SK-MEL-5 (cell line): ENCODE measurements at regions not wholly inside any gene's neighbourhood (a gene's known extent, or its start where the extent isn't known, plus 50 kb on each side); places are given as distances from the start of the nearest gene placed in this dataset.

ENCODE experiments used
- DNase-seq: peaks from one replicate; pipeline ENCODE4 v3.0.0-alpha.2; 2016; ENCODE audit warnings: low read depth, low spot score
- in situ Hi-C: cut with HindIII; loops from 2 replicates; pipeline ENCODE4 v1.10.0; 2016; ENCODE audit warnings: low sequenced_read_pairs, high pct_unique_total_duplicates, low pct_unique_long_range_greater_than_20kb

GRCh38 chr3:18295171-18295920 is 129.8 kb downstream of the SATB1 start:
- DNase-seq, result peak; percentile 53
- in situ Hi-C loops, result no loop called here

- DNase-seq, result no peak
- in situ Hi-C loops, result no loop called here
These were observed 135.0 kb downstream of the SATB1 start for GRCh38 chr3:18290157-18290556.

GRCh38 chr3:18288243-18288642 is 136.9 kb downstream of the SATB1 start:
- in situ Hi-C loops, result no loop called here
- no peak for DNase-seq

- DNase-seq, result no peak
- in situ Hi-C loops, result no loop called here
These were observed 140.4 kb downstream of the SATB1 start for GRCh38 chr3:18284716-18285115.

GRCh38 chr3:18283680-18284079 is 141.5 kb downstream of the SATB1 start:
- in situ Hi-C loops, result no loop called here

GRCh38 chr3:18282507-18282906 is 142.6 kb downstream of the SATB1 start:
- in situ Hi-C loops, result no loop called here
- DNase-seq, result no peak

More at GRCh38 chr3:18283680-18284079, 141.5 kb downstream of the SATB1 start:
- DNase-seq, result no peak

- in situ Hi-C loops, result no loop called here
- DNase-seq, result no peak
These were observed 145.9 kb downstream of the SATB1 start for GRCh38 chr3:18279226-18279737.

- no peak for DNase-seq
- in situ Hi-C loops, result no loop called here
These were observed 160.3 kb downstream of the SATB1 start for GRCh38 chr3:18264853-18265252.

- no peak for DNase-seq
- in situ Hi-C loops, result no loop called here
These were observed 160.8 kb downstream of the SATB1 start for GRCh38 chr3:18264361-18264760.

- DNase-seq, result no peak
- in situ Hi-C loops, result no loop called here
These were observed 166.6 kb downstream of the SATB1 start for GRCh38 chr3:18258492-18258891.

- DNase-seq, result no peak
- in situ Hi-C loops, result no loop called here
These were observed 172.6 kb downstream of the SATB1 start for GRCh38 chr3:18252578-18252977.

- in situ Hi-C loops, result no loop called here
- no peak for DNase-seq
These were observed 174.1 kb downstream of the SATB1 start for GRCh38 chr3:18250991-18251390.

- DNase-seq, result no peak
- in situ Hi-C loops, result no loop called here
These were observed 176.0 kb downstream of the SATB1 start for GRCh38 chr3:18249126-18249525.

- no peak for DNase-seq
- in situ Hi-C loops, result no loop called here
These were observed 177.3 kb downstream of the SATB1 start for GRCh38 chr3:18247776-18248310.

- in situ Hi-C loops, result no loop called here
- no peak for DNase-seq
These were observed 177.9 kb downstream of the SATB1 start for GRCh38 chr3:18247139-18247695.

GRCh38 chr3:18246336-18247060 is 178.6 kb downstream of the SATB1 start:
- no peak for DNase-seq

GRCh38 chr3:18245721-18246120 is 179.4 kb downstream of the SATB1 start:
- no peak for DNase-seq
- in situ Hi-C loops, result no loop called here

More at GRCh38 chr3:18246336-18247060, 178.6 kb downstream of the SATB1 start:
- in situ Hi-C loops, result no loop called here

- DNase-seq, result no peak
- in situ Hi-C loops, result no loop called here
These were observed 183.3 kb downstream of the SATB1 start for GRCh38 chr3:18241837-18242236.
